Fibroblast of lung (primary cell): ENCODE measurements at regions not wholly inside any gene's neighbourhood (a gene's known extent, or its start where the extent isn't known, plus 50 kb on each side); places are given as distances from the start of the nearest gene placed in this dataset.

Experiments
- DNase-seq, 2 donors: peaks; one replicate each; pipeline versions ENCODE4 v3.0.0 to v3.0.0-alpha.2; 2010; ENCODE audit warnings: low read depth in 2 of 2
- H2AFZ ChIP-seq: 2 replicates; pipeline ENCODE4 v1.5.1; 2012; ENCODE audit warnings: low read length, control low read depth, inconsistent platforms
- H3K27ac ChIP-seq: 2 replicates; pipeline ENCODE4 v1.5.1; 2011; ENCODE audit warnings: low read length, control low read depth; ENCODE audit not compliant: insufficient read depth
- H3K27me3 ChIP-seq: 2 replicates; pipeline ENCODE4 v1.5.1; 2011; ENCODE audit warnings: mild to moderate bottlenecking, low read length; ENCODE audit not compliant: control insufficient read depth, insufficient read depth
- H3K36me3 ChIP-seq: 2 replicates; pipeline ENCODE4 v1.5.1; 2011; ENCODE audit warnings: low read length; ENCODE audit not compliant: control insufficient read depth, insufficient read depth
- H3K4me1 ChIP-seq: 2 replicates; pipeline ENCODE4 v1.5.1; 2011; ENCODE audit warnings: low read length; ENCODE audit not compliant: control insufficient read depth, insufficient read depth; ENCODE audit errors: extremely low read depth
- H3K4me2 ChIP-seq: 2 replicates; pipeline ENCODE4 v1.5.1; 2011; ENCODE audit warnings: low read length, control low read depth; ENCODE audit not compliant: insufficient read depth; ENCODE audit errors: extremely low read depth
- H3K4me3 ChIP-seq, 4 experiments: fragments of 200-600 bp in 1 of 4; sonication (generic) in 1 of 4; replicated peaks in 1 of 4; 2 replicates each; pipeline ENCODE4 v1.5.1; 2011 to 2016; ENCODE audit warnings: low read length in 4 of 4, low read depth in 3 of 4, mild to moderate bottlenecking in 3 of 4, control low read depth in 2 of 4, inconsistent platforms in 1 of 4, mixed read lengths in 1 of 4; ENCODE audit not compliant: insufficient read depth in 1 of 4; ENCODE audit errors: control extremely low read depth in 1 of 4
- H3K79me2 ChIP-seq: 2 replicates; pipeline ENCODE4 v1.5.1; 2012; ENCODE audit warnings: mild to moderate bottlenecking, low read length, inconsistent platforms; ENCODE audit not compliant: control insufficient read depth, insufficient read depth
- H3K9ac ChIP-seq: 2 replicates; pipeline ENCODE4 v1.5.1; 2011; ENCODE audit warnings: mild to moderate bottlenecking, low read length, control low read depth; ENCODE audit not compliant: insufficient read depth
- H3K9me3 ChIP-seq: 2 replicates; pipeline ENCODE4 v1.5.1; 2012; ENCODE audit warnings: low read depth, low read length; ENCODE audit not compliant: control insufficient read depth, insufficient read depth
- H4K20me1 ChIP-seq: 2 replicates; pipeline ENCODE4 v1.5.1; 2011; ENCODE audit warnings: low read length; ENCODE audit not compliant: control insufficient read depth, insufficient read depth; ENCODE audit errors: extremely low read depth
- CTCF ChIP-seq, 2 donors: IDR thresholded peaks in 1 of 2; conservative IDR thresholded peaks in 1 of 2; 1 replicate in 1 of 2; 2 replicates in 1 of 2; pipeline ENCODE4 v1.5.1; 2011 to 2012; ENCODE audit warnings: low read length in 2 of 2, control low read depth in 1 of 2, inconsistent platforms in 1 of 2, low read depth in 1 of 2, mild to moderate bottlenecking in 1 of 2
- EZH2 ChIP-seq: IDR thresholded peaks from 2 replicates; pipeline ENCODE4 v1.5.1; 2012; ENCODE audit warnings: low read length, control low read depth, mild to moderate bottlenecking; ENCODE audit errors: missing control alignments

- Histone ChIP-seq H3K27ac (no peak overlapping the region), H4K20me1 (no peaks in the 10 kb centered on the region), H3K36me3 (no peaks in the 10 kb centered on the region), H3K79me2 (no peaks in the 10 kb centered on the region), H3K4me1 (no peaks in the 10 kb centered on the region), H3K9me3 (no peaks in the 10 kb centered on the region), H3K4me3 (no peak overlapping the region), H3K4me2 (no peak overlapping the region), H3K9ac (no peak overlapping the region), H3K27me3 (no peaks in the 10 kb centered on the region), H2AFZ (no peak overlapping the region)
- no peak for DNase-seq
- TF ChIP-seq EZH2 (no peak), CTCF (conservative IDR thresholded peaks at IDR 0.05 in 1 of 2, IDR thresholded peaks at IDR 0.05 in 1 of 2; ENCODE audit: low read depth in 1 of 2, low read length in 2 of 2) (no peak)
Measured at GRCh38 chr3:34863485-34863884, 775.8 kb upstream of the ARPP21 start.

- H3K4me2 ChIP-seq = no peak overlapping the region
- H3K27me3 ChIP-seq = no peaks in the 10 kb centered on the region
- no peak overlapping the region for H3K4me3 ChIP-seq
- DNase-seq = peak in 1 of 2 donors; percentile 78
- no peak overlapping the region for H3K9ac ChIP-seq
- no peaks in the 10 kb centered on the region for H3K9me3 ChIP-seq
- no peaks in the 10 kb centered on the region for H3K79me2 ChIP-seq
- H3K27ac ChIP-seq = no peak overlapping the region
- H3K36me3 ChIP-seq = no peaks in the 10 kb centered on the region
- no peaks in the 10 kb centered on the region for H4K20me1 ChIP-seq
- H3K4me1 ChIP-seq = no peaks in the 10 kb centered on the region
- TF ChIP-seq EZH2 = no peak
- TF ChIP-seq CTCF (conservative IDR thresholded peaks at IDR 0.05 in 1 of 2, IDR thresholded peaks at IDR 0.05 in 1 of 2; ENCODE audit: low read depth in 1 of 2, low read length in 2 of 2) = no peak
- H2AFZ ChIP-seq = no peak overlapping the region
Measured at GRCh38 chr3:34864011-34864410, 775.3 kb upstream of the ARPP21 start.

- Histone ChIP-seq H3K9me3 (no peaks in the 10 kb centered on the region), H3K36me3 (no peaks in the 10 kb centered on the region), H3K27me3 (no peaks in the 10 kb centered on the region), H3K79me2 (no peaks in the 10 kb centered on the region), H3K4me3 (no peak overlapping the region), H3K4me2 (no peak overlapping the region), H3K4me1 (no peaks in the 10 kb centered on the region), H3K9ac (no peak overlapping the region), H4K20me1 (no peaks in the 10 kb centered on the region), H2AFZ (no peak overlapping the region), H3K27ac (no peak overlapping the region)
- TF ChIP-seq EZH2 (no peak), CTCF (conservative IDR thresholded peaks at IDR 0.05 in 1 of 2, IDR thresholded peaks at IDR 0.05 in 1 of 2; ENCODE audit: low read depth in 1 of 2, low read length in 2 of 2) (no peak)
- no peak for DNase-seq
Measured at GRCh38 chr3:34865346-34865745, 774.0 kb upstream of the ARPP21 start.
